ENCODE measurements at regions not wholly inside any gene's neighbourhood (a gene's known extent, or its start where the extent isn't known, plus 50 kb on each side); places are given as distances from the start of the nearest gene placed in this dataset.

GRCh38 chr16:80454802-80455201 is 86.0 kb upstream of the DYNLRB2 start:
- TF ChIP-seq CTCF (conservative IDR thresholded peaks at IDR 0.05; ENCODE audit: low read depth, low read length) = no peak
- H3K4me3 ChIP-seq (ENCODE audit: low read length) = no peak overlapping the region
- DNase-seq (ENCODE audit: low read depth) = no peak

- no peak for DNase-seq (ENCODE audit: low read depth)
- H3K4me3 ChIP-seq (ENCODE audit: low read length) = no peak overlapping the region
- no peak for TF ChIP-seq CTCF (conservative IDR thresholded peaks at IDR 0.05; ENCODE audit: low read depth, low read length)
Measured at GRCh38 chr16:80449392-80449791, 91.4 kb upstream of the DYNLRB2 start.

GRCh38 chr16:80447241-80447640 is 93.6 kb upstream of the DYNLRB2 start:
- TF ChIP-seq CTCF (conservative IDR thresholded peaks at IDR 0.05; ENCODE audit: low read depth, low read length) = no peak
- no peak overlapping the region for H3K4me3 ChIP-seq (ENCODE audit: low read length)
- no peak for DNase-seq (ENCODE audit: low read depth)

- TF ChIP-seq CTCF (conservative IDR thresholded peaks at IDR 0.05; ENCODE audit: low read depth, low read length) = no peak
- DNase-seq (ENCODE audit: low read depth) = no peak
- no peak overlapping the region for H3K4me3 ChIP-seq (ENCODE audit: low read length)
Measured at GRCh38 chr16:80442779-80443178, 98.0 kb upstream of the DYNLRB2 start.

GRCh38 chr16:80441935-80442334 is 98.9 kb upstream of the DYNLRB2 start:
- DNase-seq (ENCODE audit: low read depth) = no peak
- H3K4me3 ChIP-seq (ENCODE audit: low read length) = no peak overlapping the region
- no peak for TF ChIP-seq CTCF (conservative IDR thresholded peaks at IDR 0.05; ENCODE audit: low read depth, low read length)

GRCh38 chr16:80440667-80441066 is 100.1 kb upstream of the DYNLRB2 start:
- no peak overlapping the region for H3K4me3 ChIP-seq (ENCODE audit: low read length)
- TF ChIP-seq CTCF (conservative IDR thresholded peaks at IDR 0.05; ENCODE audit: low read depth, low read length) = no peak
- no peak for DNase-seq (ENCODE audit: low read depth)

- no peak for TF ChIP-seq CTCF (conservative IDR thresholded peaks at IDR 0.05; ENCODE audit: low read depth, low read length)
- H3K4me3 ChIP-seq (ENCODE audit: low read length) = no peak overlapping the region
- no peak for DNase-seq (ENCODE audit: low read depth)
Measured at GRCh38 chr16:80437707-80438106, 103.1 kb upstream of the DYNLRB2 start.

All from retinal pigment epithelial cell (primary cell).